ENCODE measurements at regions not wholly inside any gene's neighbourhood (a gene's known extent, or its start where the extent isn't known, plus 50 kb on each side); places are given as distances from the start of the nearest gene placed in this dataset.

DNA sequence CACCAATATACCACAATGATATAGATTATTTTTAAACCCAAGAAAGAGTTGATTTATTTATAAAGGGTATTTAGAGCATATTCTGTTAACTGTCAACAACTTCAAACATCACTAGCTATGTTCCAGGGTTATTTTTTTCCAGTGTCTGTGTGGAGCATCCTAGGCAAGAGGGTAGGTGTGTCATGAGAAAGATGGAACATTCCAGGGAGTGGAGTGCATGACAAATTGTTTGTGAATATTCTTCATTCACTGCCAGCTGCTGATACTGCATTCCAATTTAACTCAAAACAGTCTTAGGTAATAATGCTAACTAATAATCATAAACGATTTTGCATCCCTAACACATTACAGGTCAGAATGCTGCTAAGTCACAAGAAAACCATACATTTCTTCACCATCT, 148.7 kb upstream of the RASGEF1B start:
- H3K27ac ChIP-seq = no peak overlapping the region
- Mint-ChIP-seq H3K36me3 (no peaks in the 10 kb centered on the region), H3K27ac (no peak overlapping the region), H3K9me3 (no peaks in the 10 kb centered on the region), H3K27me3 (ENCODE audit: insufficient read depth, low read depth) (no peaks in the 10 kb centered on the region), H3K4me1 (no peaks in the 10 kb centered on the region), H3K4me3 (no peak overlapping the region)
- no peak overlapping the region for H2AFZ ChIP-seq (replicated peaks)
- H3K79me2 ChIP-seq (ENCODE audit: low read depth) = no peaks in the 10 kb centered on the region
- TF ChIP-seq, protein P1, sequence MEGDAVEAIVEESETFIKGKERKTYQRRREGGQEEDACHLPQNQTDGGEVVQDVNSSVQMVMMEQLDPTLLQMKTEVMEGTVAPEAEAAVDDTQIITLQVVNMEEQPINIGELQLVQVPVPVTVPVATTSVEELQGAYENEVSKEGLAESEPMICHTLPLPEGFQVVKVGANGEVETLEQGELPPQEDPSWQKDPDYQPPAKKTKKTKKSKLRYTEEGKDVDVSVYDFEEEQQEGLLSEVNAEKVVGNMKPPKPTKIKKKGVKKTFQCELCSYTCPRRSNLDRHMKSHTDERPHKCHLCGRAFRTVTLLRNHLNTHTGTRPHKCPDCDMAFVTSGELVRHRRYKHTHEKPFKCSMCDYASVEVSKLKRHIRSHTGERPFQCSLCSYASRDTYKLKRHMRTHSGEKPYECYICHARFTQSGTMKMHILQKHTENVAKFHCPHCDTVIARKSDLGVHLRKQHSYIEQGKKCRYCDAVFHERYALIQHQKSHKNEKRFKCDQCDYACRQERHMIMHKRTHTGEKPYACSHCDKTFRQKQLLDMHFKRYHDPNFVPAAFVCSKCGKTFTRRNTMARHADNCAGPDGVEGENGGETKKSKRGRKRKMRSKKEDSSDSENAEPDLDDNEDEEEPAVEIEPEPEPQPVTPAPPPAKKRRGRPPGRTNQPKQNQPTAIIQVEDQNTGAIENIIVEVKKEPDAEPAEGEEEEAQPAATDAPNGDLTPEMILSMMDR (IDR thresholded peaks at IDR 0.05) = no peak
- TF ChIP-seq EZH2phosphoT487 (IDR thresholded peaks at IDR 0.05) = no peak
- TF ChIP-seq EZH2 (IDR thresholded peaks at IDR 0.05) = no peak
- no peak overlapping the region for H3K4me2 ChIP-seq
- no peaks in the 10 kb centered on the region for H3K36me3 ChIP-seq
- H3K27me3 ChIP-seq = no peaks in the 10 kb centered on the region
- H3K9ac ChIP-seq = no peak overlapping the region
- DNase-seq (ENCODE audit: low spot score) = no peak
- no peaks in the 10 kb centered on the region for H3F3A ChIP-seq (ENCODE audit: low read depth)
- no peaks in the 10 kb centered on the region for H3K4me1 ChIP-seq
- H3K4me3 ChIP-seq = no peak overlapping the region
- no peaks in the 10 kb centered on the region for H3K9me3 ChIP-seq (ENCODE audit: low read depth)
- H4K20me1 ChIP-seq (ENCODE audit: low read depth) = no peaks in the 10 kb centered on the region

DNA sequence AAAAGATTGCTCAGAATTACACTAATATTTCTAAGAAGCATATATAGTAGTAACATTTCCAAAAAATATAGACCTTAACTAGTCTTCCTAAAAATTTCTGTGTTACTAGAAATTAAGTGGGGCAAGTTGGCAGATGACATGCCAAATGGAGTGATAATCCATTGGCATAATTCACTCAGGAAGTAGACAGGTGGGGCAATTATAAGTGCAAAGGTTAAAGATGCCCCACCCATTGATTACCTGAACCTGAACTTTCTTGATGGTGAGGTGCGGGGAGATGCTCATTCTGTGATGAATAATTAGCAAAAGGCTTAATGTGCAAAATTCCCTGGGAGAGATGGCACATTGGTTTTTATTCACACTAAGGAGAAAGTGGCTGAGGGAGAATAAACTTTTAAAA, 145.8 kb upstream of the RASGEF1B start:
- Mint-ChIP-seq H3K4me3 (no peak overlapping the region), H3K9me3 (no peaks in the 10 kb centered on the region), H3K4me1 (no peaks in the 10 kb centered on the region), H3K36me3 (no peaks in the 10 kb centered on the region), H3K27me3 (ENCODE audit: insufficient read depth, low read depth) (no peaks in the 10 kb centered on the region), H3K27ac (no peak overlapping the region)
- no peaks in the 10 kb centered on the region for H3K36me3 ChIP-seq
- no peaks in the 10 kb centered on the region for H3K4me1 ChIP-seq
- no peaks in the 10 kb centered on the region for H3K79me2 ChIP-seq (ENCODE audit: low read depth)
- no peaks in the 10 kb centered on the region for H4K20me1 ChIP-seq (ENCODE audit: low read depth)
- TF ChIP-seq, protein P1 (IDR thresholded peaks at IDR 0.05) = no peak
- TF ChIP-seq EZH2 (IDR thresholded peaks at IDR 0.05) (no peak), EZH2phosphoT487 (IDR thresholded peaks at IDR 0.05) (no peak)
- DNase-seq (ENCODE audit: low spot score) = no peak
- H3K27me3 ChIP-seq = no peaks in the 10 kb centered on the region
- no peak overlapping the region for H3K4me3 ChIP-seq
- H3K9ac ChIP-seq = no peak overlapping the region
- no peaks in the 10 kb centered on the region for H3K9me3 ChIP-seq (ENCODE audit: low read depth)
- H3F3A ChIP-seq (ENCODE audit: low read depth) = no peaks in the 10 kb centered on the region
- H2AFZ ChIP-seq (replicated peaks) = no peak overlapping the region
- H3K27ac ChIP-seq = no peak overlapping the region
- no peak overlapping the region for H3K4me2 ChIP-seq

DNA sequence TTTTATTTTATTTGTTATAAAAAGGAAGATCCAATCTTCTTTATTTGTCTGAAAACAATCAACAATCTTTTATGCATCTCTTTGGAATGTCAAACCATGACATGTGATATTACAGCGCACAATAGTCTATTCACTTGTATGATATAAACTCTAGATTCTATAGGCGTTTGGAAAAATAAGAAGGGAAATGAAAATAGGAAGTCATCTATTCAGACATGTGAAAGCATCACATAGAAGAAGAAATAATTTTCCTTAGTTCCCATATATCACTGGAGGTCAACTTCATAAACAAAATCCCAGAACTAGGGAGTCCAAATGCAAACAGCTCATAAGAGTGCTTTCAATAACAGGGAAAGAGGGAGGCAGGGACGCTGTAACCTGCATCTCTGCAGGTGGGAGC, 139.5 kb upstream of the RASGEF1B start:
- Histone ChIP-seq H3F3A (ENCODE audit: low read depth) (no peaks in the 10 kb centered on the region), H3K36me3 (no peaks in the 10 kb centered on the region), H4K20me1 (ENCODE audit: low read depth) (no peaks in the 10 kb centered on the region), H2AFZ (replicated peaks) (no peak overlapping the region), H3K79me2 (ENCODE audit: low read depth) (no peaks in the 10 kb centered on the region), H3K4me2 (no peak overlapping the region), H3K4me1 (no peaks in the 10 kb centered on the region), H3K27me3 (no peaks in the 10 kb centered on the region), H3K9me3 (ENCODE audit: low read depth) (no peaks in the 10 kb centered on the region), H3K9ac (no peak overlapping the region), H3K4me3 (no peak overlapping the region), H3K27ac (no peak overlapping the region)
- no peak overlapping the region for H3K4me3 Mint-ChIP-seq
- H3K4me1 Mint-ChIP-seq = peaks cover 8% of the 10 kb centered on the region
- no peak overlapping the region for H3K27ac Mint-ChIP-seq
- no peaks in the 10 kb centered on the region for H3K36me3 Mint-ChIP-seq
- H3K27me3 Mint-ChIP-seq (ENCODE audit: insufficient read depth, low read depth) = peaks cover 2% of the 10 kb centered on the region
- DNase-seq (ENCODE audit: low spot score) = no peak
- no peaks in the 10 kb centered on the region for H3K9me3 Mint-ChIP-seq
- TF ChIP-seq EZH2 (IDR thresholded peaks at IDR 0.05) (no peak), EZH2phosphoT487 (IDR thresholded peaks at IDR 0.05) (no peak)
- TF ChIP-seq, protein P1 (IDR thresholded peaks at IDR 0.05) = no peak

DNA sequence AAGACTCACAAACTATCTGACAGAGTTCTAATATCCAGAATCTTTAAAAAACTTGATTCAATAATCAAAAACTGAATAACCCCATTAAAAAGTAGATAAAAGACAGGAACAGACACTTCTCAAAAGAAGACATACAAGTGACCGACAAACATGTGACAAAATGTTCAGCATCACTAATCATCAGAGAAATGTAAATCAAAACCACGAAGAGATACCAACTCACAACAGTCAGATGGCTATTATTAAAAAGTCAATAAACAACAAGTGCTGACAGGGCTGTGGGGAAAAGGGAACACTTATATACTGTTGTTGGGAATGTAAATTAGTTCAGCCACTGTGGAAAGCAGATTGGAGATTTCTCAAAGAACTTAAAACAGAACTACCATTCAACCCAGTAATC, 138.1 kb upstream of the RASGEF1B start:
- Histone ChIP-seq H3K9ac (no peak overlapping the region), H3K4me3 (no peak overlapping the region), H3K27ac (no peak overlapping the region), H4K20me1 (ENCODE audit: low read depth) (no peaks in the 10 kb centered on the region), H3K36me3 (no peaks in the 10 kb centered on the region), H2AFZ (replicated peaks) (no peak overlapping the region), H3K27me3 (no peaks in the 10 kb centered on the region), H3K9me3 (ENCODE audit: low read depth) (no peaks in the 10 kb centered on the region), H3K79me2 (ENCODE audit: low read depth) (no peaks in the 10 kb centered on the region), H3K4me2 (no peak overlapping the region), H3K4me1 (no peaks in the 10 kb centered on the region), H3F3A (ENCODE audit: low read depth) (no peaks in the 10 kb centered on the region)
- no peak overlapping the region for H3K27ac Mint-ChIP-seq
- no peak for DNase-seq (ENCODE audit: low spot score)
- no peaks in the 10 kb centered on the region for H3K9me3 Mint-ChIP-seq
- no peaks in the 10 kb centered on the region for H3K36me3 Mint-ChIP-seq
- peaks cover 18% of the 10 kb centered on the region for H3K4me1 Mint-ChIP-seq
- TF ChIP-seq EZH2phosphoT487 (IDR thresholded peaks at IDR 0.05) (no peak), EZH2 (IDR thresholded peaks at IDR 0.05) (no peak)
- TF ChIP-seq, protein P1 (IDR thresholded peaks at IDR 0.05) = no peak
- H3K27me3 Mint-ChIP-seq (ENCODE audit: insufficient read depth, low read depth) = peaks cover 2% of the 10 kb centered on the region
- no peak overlapping the region for H3K4me3 Mint-ChIP-seq

All from neural progenitor cell (in vitro differentiated cells).